HEK293T (cell line): ENCODE measurements at regions not wholly inside any gene's neighbourhood (a gene's known extent, or its start where the extent isn't known, plus 50 kb on each side); places are given as distances from the start of the nearest gene placed in this dataset.

ENCODE experiments used
- BHLHE40 ChIP-seq: fragments of 450-650 bp; IDR thresholded peaks from 2 replicates; pipeline ENCODE4 v1.6.1; 2016; ENCODE audit warnings: mild to moderate bottlenecking, moderate library complexity, borderline replicate concordance
- FOXK2 ChIP-seq: fragments of 450-650 bp; IDR thresholded peaks from 2 replicates; pipeline ENCODE4 v1.6.1; 2016; ENCODE audit warnings: mild to moderate bottlenecking
- HDGF ChIP-seq: fragments of 450-650 bp; IDR thresholded peaks from 2 replicates; pipeline ENCODE4 v1.6.1; 2017; ENCODE audit warnings: antibody characterized with exemption, borderline replicate concordance
- L3MBTL2 ChIP-seq: fragments of 450-650 bp; conservative IDR thresholded peaks from 2 replicates; pipeline ENCODE4 v1.6.1; 2016; ENCODE audit warnings: mild to moderate bottlenecking
- SUZ12 ChIP-seq: fragments of 450-650 bp; IDR thresholded peaks from 2 replicates; pipeline ENCODE4 v1.6.1; 2016; ENCODE audit warnings: mild to moderate bottlenecking

DNA sequence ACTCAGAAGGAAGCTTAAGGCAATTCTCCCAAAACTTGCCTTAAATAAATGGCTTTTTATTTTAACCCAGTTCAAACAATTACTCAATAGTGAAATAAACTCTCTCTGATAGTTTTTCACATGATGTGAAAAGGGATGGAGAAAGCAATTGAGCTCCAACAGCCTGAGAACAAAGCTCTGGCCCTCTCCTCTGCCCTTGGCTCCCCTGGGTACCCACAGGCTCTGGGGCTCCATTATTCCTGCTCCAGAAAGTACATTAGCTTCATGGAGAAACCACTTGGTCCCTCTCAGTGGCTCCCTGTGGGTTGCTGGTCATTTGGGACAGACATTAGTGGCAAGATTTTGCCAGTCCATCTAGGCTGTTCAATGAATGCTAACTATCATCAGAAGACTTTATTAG is 242.8 kb downstream of the ATP23 start:
- TF ChIP-seq HDGF (no peak), L3MBTL2 (no peak), BHLHE40 (no peak), FOXK2 (no peak), SUZ12 (no peak)
